T-helper 2 cell (primary cell): ENCODE measurements at regions not wholly inside any gene's neighbourhood (a gene's known extent, or its start where the extent isn't known, plus 50 kb on each side); places are given as distances from the start of the nearest gene placed in this dataset.
"Not testable (repeated sequence)": the region's sequence is repeated elsewhere in the genome, so short reads cannot be mapped to it uniquely, and the experiment has no call there.

Experiments used
- DNase-seq, 5 experiments: peaks; one replicate each; pipeline versions ENCODE4 v3.0.0 to v3.0.0-alpha.2; 2012 to 2022

GRCh38 chr4:31667686-31668085 lies 947.5 kb downstream of the PCDH7 start:
- DNase-seq = no peak

GRCh38 chr4:31674313-31674947 lies 954.3 kb downstream of the PCDH7 start:
- no peak for DNase-seq

- DNase-seq = no peak
These were observed 958.2 kb downstream of the PCDH7 start for GRCh38 chr4:31678356-31678755.

- DNase-seq = no peak
These were observed 962.6 kb downstream of the PCDH7 start for GRCh38 chr4:31682796-31683195.

GRCh38 chr4:31687717-31688342 lies 967.7 kb downstream of the PCDH7 start:
- no peak for DNase-seq

GRCh38 chr4:31692399-31692940 lies 972.3 kb downstream of the PCDH7 start:
- DNase-seq = no peak

- no peak for DNase-seq
These were observed 981.1 kb downstream of the PCDH7 start for GRCh38 chr4:31701256-31701655.

GRCh38 chr4:31702326-31702725 lies 982.2 kb downstream of the PCDH7 start:
- DNase-seq = no peak

GRCh38 chr4:31714238-31714637 lies 994.1 kb downstream of the PCDH7 start:
- DNase-seq = no peak

GRCh38 chr4:31715302-31715701 lies 995.1 kb downstream of the PCDH7 start:
- DNase-seq = no peak

- no peak for DNase-seq
These were observed 1006.9 kb downstream of the PCDH7 start for GRCh38 chr4:31727030-31727429.

GRCh38 chr4:31735004-31735403 lies 1014.8 kb downstream of the PCDH7 start:
- DNase-seq = no peak

- DNase-seq = no peak
These were observed 1017.2 kb downstream of the PCDH7 start for GRCh38 chr4:31737419-31737818.

- no peak for DNase-seq
These were observed 1021.2 kb downstream of the PCDH7 start for GRCh38 chr4:31741326-31741725.

- no peak for DNase-seq
These were observed 1028.2 kb downstream of the PCDH7 start for GRCh38 chr4:31748382-31748781.

- not testable (repeated sequence) for DNase-seq
These were observed 1030.4 kb downstream of the PCDH7 start for GRCh38 chr4:31750581-31750980.

GRCh38 chr4:31755751-31756150 lies 1035.6 kb downstream of the PCDH7 start:
- no peak for DNase-seq

- DNase-seq = no peak
These were observed 1048.6 kb downstream of the PCDH7 start for GRCh38 chr4:31768756-31769155.

GRCh38 chr4:31783311-31783710 lies 1063.1 kb downstream of the PCDH7 start:
- DNase-seq = no peak

GRCh38 chr4:31784558-31784957 lies 1064.4 kb downstream of the PCDH7 start:
- DNase-seq = no peak

GRCh38 chr4:31787701-31788100 lies 1067.5 kb downstream of the PCDH7 start:
- no peak for DNase-seq

- DNase-seq = no peak
These were observed 1068.5 kb downstream of the PCDH7 start for GRCh38 chr4:31788676-31789075.

- no peak for DNase-seq
These were observed 1071.5 kb downstream of the PCDH7 start for GRCh38 chr4:31791666-31792065.

GRCh38 chr4:31793907-31794306 lies 1073.7 kb downstream of the PCDH7 start:
- DNase-seq = no peak

- not testable (repeated sequence) for DNase-seq
These were observed 1076.9 kb downstream of the PCDH7 start for GRCh38 chr4:31797052-31797451.
